ENCODE measurements at regions not wholly inside any gene's neighbourhood (a gene's known extent, or its start where the extent isn't known, plus 50 kb on each side); places are given as distances from the start of the nearest gene placed in this dataset.
A peak's percentile ranks its signal among the peaks of the same experiment; 100 is the strongest.

- no peak for DNase-seq
These were observed 53.0 kb upstream of the ANKEF1 start for GRCh38 chr20:9981829-9982228.

- peak in 7 of 14 donors; percentile 3 to 87 (median 8) for DNase-seq
These were observed 56.3 kb upstream of the ANKEF1 start for GRCh38 chr20:9978397-9979004.

DNA sequence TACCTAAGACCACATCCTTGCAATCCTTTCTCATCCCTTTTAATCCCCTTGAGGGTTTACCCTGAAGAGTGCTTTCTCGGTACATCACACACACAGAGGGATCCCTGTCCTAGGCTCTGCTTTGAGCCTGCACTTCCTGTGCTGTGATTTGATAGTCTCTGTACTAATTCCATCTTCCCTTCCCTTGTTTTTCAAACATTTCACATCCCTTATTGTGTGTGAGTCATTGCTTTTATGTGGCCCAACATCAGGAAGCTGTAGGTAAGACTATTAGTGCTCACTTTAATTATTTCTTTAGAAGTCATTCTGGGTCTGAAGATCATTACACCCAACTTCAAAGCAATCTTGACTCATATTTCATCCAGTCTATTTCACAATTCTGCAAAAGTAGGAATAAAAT lies 57.2 kb upstream of the ANKEF1 start:
- no peak for DNase-seq

- DNase-seq: no peak
These were observed 60.5 kb upstream of the ANKEF1 start for GRCh38 chr20:9974324-9974723.

DNA sequence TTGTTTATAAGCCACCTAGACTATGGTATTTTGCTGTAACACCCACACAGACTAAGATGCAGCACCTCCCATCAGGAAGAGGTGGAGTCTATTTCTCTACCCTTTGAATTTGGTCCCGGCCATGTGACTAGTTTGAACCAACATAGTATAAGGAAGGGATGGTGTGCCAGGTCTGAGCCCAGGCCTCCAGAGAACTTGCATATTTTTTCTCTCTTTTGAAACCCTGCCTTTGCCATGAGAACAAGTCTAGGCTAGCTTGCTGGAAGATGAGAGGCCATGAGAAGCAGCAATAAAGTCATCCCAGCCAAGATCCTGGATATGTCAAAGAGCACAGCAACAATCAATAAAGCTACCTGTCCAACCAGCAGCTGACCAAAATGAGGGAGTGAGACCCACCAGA lies 63.0 kb upstream of the ANKEF1 start:
- no peak for DNase-seq

- no peak for DNase-seq
These were observed 65.2 kb upstream of the ANKEF1 start for GRCh38 chr20:9969626-9970025.

DNA sequence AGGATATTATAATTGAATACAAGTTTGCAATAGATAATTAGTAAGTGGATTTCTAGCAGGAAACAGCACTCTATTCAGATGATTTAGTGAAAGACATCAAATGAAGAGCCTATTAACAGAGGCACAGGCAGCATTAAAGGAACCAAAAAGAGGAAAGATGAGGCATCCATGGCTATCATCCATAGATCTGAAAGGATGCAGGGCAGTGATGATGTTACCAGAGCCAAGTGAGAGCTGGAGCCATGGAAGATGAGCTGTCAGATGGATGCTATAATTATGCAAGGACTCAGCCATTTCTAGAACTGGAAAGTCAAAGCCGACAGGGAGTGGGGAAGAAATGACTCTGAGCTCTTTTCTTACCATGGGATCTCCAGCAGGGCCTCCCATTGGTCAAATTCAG lies 66.8 kb upstream of the ANKEF1 start:
- DNase-seq: no peak

DNA sequence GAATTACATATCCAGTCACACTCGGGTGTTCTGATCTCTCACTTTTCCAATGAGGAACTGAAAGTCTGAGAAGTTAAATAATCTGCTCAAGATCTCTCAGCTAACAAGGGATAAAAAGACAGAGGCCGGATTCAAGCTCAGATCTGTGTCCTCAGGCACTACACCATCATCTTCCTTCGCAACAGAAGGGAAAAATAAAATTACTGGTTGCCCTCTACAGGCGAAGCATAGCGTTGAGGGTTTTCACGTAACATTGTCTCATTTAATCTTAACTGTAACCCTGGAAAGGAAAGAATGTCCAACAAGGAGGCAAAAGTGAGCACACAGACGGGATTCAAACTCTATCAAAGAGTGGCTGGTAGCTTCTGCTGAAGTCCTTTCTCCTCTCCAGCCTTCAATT lies 67.8 kb upstream of the ANKEF1 start:
- DNase-seq: peak in 1 of 14 donors; percentile 5

DNA sequence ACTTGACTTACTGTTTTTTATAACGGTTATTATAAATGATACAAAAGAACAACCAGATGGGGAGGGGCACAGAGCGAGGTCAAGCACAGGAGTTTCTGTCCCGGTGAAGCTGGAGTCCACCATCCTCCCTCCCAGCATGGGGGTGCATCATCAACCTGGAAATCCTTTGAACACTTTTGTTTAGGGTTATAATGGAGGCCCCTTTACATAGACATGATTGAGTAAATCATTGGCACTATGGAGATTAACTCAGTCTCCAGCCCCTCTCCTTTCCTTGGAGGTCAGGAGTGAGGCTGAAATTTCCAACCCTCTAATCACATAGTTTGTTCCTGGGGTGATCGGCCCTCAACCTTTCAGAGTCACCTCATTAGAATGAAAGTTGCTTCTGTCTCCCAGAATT lies 71.8 kb upstream of the ANKEF1 start:
- no peak for DNase-seq

GRCh38 chr20:9958693-9959092 lies 76.1 kb upstream of the ANKEF1 start:
- no peak for DNase-seq

GRCh38 chr20:9955646-9956045 lies 79.1 kb upstream of the ANKEF1 start:
- no peak for DNase-seq

DNA sequence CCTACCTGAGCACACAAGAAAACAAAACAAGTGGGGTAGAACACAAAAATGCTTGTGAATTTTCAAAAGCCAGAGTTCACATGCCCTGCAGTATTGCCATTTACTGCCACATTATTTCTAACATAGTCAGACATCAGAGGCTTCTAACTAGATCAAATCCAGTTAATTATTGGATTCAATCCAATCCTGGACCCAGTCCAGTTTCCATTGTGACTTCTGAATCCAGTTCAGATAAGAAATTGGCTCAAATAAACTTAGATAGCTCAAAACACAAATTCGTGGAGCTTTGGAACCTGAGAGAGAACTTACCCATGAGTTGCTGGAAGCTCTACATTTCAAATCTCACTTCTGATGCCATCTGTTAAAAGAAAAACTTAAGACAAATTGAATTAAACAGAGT lies 85.2 kb upstream of the ANKEF1 start:
- DNase-seq: no peak

- peak in 2 of 14 donors; percentile 2 to 4 for DNase-seq
These were observed 89.4 kb upstream of the ANKEF1 start for GRCh38 chr20:9945408-9945807.

DNA sequence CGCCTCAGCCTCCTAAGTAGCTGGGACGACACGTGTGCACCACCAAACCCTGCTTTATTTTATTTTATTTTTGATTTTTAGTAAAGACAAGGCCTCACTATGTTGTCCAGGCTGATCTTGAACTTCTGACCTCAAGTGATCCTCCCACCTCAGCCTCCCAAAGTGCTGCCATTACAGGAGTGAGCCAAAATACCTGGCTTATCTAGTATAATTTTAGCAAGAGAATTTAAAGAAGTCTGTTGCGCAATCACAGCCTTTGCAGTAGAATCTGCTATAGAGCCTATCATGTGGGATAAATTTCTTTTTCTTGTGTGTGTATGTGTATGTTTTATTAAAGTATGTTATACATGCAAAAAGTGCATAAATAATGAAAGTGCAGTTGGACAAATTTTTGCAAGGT lies 92.1 kb upstream of the ANKEF1 start:
- no peak for DNase-seq

DNA sequence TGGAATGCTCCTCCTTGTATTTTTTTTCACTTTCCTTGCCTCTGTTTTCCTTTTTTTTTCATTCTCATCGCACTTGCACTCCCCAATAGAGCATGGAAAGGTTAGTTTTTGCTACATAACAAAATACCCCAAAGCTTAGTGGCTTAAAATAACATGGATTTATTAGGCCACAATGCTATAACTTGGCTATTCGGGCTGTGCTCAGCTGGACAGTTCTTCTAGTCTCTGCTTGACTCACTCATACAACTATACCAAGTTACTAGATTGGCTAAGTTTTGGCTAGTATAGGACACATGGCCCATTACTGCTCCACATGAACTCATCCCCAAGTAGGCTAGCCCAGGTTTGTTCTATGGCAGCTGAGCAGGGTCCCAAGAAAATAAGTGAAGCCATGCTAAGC lies 94.5 kb upstream of the ANKEF1 start:
- DNase-seq: no peak

DNA sequence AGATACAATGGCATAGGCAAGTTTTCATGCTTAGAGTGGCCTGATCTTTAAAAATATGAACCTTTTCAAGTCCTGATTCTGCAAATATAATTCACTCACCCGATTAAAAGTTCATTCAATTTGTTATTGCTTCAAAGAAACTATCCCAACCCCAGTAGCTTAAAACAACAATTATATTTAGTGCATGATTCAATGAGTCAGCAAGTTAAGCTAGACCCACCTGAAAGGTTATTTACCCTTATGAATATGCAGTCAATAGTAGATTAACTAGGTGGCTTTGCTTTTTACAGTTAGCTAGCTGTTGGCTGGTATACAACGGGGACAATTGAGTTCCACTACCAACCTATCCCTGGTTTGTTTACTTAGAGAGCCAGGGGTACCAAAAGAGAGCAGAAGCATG lies 95.6 kb upstream of the ANKEF1 start:
- DNase-seq: no peak

DNA sequence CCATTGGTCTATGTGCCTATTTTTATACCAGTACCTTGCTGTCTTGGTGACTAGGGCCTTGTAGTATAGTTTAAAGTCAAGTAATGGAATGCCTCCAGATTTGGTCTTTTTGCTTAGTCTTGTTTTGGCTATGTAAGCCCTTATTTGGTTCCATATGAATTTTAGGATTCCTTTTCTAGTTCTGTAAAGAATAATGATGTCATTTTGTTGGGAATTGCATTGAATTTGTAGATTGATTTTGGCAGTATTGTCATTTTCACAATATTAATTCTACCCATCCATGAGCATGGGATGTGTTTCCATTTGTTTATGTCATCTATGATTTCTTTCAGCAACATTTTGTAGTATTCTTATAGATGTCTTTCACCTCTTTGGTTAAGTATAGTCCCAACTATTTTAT lies 96.4 kb upstream of the PAK5 start:
- DNase-seq: no peak

GRCh38 chr20:9930142-9930541 lies 91.3 kb upstream of the PAK5 start:
- DNase-seq: no peak

DNA sequence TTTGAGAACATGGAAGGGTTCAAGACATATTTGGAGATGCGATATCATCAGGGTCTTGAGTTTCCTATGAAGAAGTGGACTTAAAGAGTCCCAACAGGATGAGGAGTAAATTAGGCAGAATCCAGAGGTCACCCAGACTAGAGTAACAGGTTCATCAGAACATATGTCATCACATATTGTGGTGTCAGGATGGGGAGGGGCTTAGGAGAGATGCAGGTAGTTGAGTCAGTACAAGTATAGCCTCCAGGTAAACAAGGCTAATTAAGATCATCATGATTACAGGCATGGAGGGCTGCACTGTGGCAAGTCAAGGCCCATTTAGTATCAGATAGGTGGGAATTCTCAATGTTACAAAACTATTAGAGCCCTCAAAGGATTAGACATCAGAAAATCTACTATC lies 90.1 kb upstream of the PAK5 start:
- no peak for DNase-seq

- DNase-seq: no peak
These were observed 89.4 kb upstream of the PAK5 start for GRCh38 chr20:9928281-9928737.

DNA sequence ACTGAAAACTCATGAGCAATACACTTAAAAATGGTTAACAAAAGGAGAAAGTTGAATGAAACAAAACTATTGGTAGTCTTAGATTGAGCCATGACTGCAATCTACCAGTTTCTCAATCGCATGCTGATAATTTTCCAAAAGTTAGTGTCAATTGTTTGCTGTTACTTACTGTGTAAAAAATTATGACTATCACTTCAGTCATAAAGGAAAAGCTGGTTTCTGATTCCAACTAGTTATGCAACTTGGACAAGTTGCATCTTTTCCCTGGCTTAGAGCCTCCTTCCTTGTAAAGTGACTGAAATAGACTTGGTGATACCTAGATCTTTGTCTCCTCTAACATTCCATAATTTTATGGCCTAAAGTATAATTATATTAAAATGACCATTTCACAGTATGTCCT lies 88.3 kb upstream of the PAK5 start:
- DNase-seq: no peak

DNA sequence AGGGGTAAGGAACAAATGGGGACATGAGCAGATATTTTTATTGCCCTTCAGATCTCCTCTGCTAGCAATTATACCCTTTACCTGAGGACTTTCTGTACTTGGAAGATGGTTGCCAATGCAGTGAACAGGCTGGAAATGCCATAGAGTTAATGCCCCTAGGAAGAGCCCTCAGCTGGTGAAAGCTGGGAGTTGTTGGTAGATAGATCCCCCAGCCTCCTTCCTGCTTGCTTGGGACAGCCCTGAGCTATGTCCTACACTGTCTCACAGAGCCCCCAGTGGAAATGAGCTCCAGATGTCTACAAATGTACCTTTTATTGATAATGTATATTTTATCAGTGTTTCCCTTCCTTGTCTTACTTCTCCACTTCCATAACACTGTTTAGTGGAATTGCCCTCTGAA lies 87.6 kb upstream of the PAK5 start:
- DNase-seq: no peak

DNA sequence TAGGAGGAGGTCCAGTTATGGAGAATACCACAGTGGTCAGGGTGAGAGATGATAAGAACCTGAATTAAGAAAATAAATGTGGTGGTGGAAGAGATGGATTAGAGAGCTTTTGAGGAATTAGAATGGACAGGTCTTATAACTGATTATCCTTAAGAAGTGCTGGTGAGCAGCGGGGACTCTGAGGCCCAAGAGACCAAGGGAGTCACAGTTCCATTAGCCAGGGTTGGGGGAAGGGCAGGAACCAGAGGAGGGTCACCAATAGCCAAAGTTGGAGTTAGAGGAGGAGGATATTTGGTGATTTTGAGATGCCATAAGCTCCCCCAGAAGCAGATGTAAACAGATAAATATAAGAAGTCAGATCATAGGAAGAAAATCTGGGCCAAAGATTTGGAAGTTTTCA lies 87.1 kb upstream of the PAK5 start:
- DNase-seq: no peak

GRCh38 chr20:9923648-9924047 lies 84.8 kb upstream of the PAK5 start:
- no peak for DNase-seq

DNA sequence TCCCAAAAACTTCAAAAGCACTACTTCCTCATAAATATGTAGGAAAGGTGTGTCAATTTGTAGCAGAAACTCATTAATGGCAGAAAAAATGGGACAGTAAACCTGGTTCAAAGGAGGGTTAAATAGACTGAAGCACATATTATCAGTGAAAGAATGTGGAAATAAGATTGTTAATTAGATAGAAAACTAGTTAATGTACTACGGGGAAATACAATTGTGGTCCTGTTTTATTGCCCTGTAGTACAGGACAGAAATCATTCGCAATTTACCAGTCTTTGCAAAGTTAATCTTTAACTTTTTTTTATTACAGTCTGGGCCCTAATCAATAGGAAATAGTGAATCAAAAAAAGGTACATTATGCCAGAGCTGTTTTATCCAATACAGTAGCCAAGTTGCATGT lies 82.0 kb upstream of the PAK5 start:
- no peak for DNase-seq
